Cardiac fibroblast (primary cell): ENCODE measurements at regions not wholly inside any gene's neighbourhood (a gene's known extent, or its start where the extent isn't known, plus 50 kb on each side); places are given as distances from the start of the nearest gene placed in this dataset.

Experiments used
- DNase-seq, 2 donors: peaks; one replicate each; pipeline versions ENCODE4 v3.0.0 to v3.0.0-alpha.2; 2010; ENCODE audit warnings: low read depth in 2 of 2
- H3K4me3 ChIP-seq, 2 donors: replicated peaks in 1 of 2; 1 replicate in 1 of 2; 2 replicates in 1 of 2; pipeline ENCODE4 v1.5.1; 2011; ENCODE audit warnings: low read depth in 2 of 2, low read length in 2 of 2, mild to moderate bottlenecking in 2 of 2, moderate library complexity in 1 of 2
- CTCF ChIP-seq: IDR thresholded peaks from one replicate; pipeline ENCODE4 v1.5.1; 2011; ENCODE audit warnings: low read depth, mild to moderate bottlenecking, low read length, inconsistent platforms

DNA sequence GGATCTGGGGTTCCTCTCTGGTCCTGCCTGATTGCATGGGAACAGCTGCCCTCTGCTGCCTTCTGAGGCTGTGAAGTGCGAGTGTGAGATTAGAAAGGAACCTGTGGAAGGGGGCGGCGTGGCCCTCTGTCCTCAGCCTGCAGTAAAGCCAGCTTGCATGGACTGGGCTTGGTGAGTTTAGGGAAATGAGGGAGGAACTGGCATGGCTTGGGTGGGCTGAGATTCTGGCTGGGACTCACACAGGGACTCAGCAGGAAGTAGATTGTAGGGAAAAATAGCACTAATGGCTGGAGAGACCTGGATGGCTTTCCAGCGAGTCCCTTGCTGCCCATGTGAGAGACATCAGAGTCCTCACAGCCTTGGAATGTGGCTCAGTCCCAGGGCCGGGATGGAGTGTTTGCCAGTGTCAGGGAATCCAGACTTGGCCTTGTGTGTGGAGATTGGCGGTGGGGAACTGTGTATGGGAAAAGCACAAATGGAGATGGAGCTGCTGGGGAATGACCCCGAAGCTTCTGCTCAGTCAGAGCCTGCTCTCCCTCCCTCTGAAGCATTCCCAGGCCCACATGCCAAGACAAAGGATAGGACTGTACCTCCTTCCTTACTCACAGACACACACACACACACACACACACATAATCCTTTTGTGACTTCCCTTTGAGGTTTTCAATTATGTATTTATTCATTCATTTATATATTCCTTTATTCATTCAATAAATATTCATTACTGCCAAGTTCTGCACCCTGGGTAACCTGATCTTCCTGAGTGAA, 115.4 kb downstream of the ACAA2 start:
- no peak overlapping the region for H3K4me3 ChIP-seq
- no peak for TF ChIP-seq CTCF
- peak; percentile 27 to 46 for DNase-seq

DNA sequence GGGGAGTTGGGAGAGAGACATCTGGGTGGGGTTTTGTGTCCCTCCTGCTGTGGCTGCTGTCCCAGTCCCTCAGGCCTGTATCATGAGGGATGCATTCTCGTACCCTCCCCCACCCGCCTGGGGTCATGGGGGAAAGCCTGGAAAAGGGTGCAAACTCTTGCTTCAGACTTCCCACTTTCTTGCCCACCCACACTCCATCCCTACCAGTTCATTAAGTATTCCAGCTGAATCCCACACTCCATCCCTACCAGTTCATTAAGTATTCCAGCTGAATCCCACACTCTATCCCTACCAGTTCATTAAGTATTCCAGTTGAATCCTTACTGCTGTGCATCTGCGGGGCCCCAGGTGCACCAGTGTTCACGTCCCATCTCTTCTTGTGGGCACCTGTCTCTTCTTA, 116.3 kb downstream of the ACAA2 start:
- TF ChIP-seq CTCF: no peak
- H3K4me3 ChIP-seq: no peak overlapping the region
- no peak for DNase-seq

GRCh38 chr18:49694402-49694801, 118.9 kb downstream of the ACAA2 start:
- DNase-seq: no peak
- no peak for TF ChIP-seq CTCF
- no peak overlapping the region for H3K4me3 ChIP-seq

GRCh38 chr18:49693717-49694005, 119.7 kb downstream of the ACAA2 start:
- no peak for DNase-seq
- TF ChIP-seq CTCF: no peak
- H3K4me3 ChIP-seq: no peak overlapping the region

DNA sequence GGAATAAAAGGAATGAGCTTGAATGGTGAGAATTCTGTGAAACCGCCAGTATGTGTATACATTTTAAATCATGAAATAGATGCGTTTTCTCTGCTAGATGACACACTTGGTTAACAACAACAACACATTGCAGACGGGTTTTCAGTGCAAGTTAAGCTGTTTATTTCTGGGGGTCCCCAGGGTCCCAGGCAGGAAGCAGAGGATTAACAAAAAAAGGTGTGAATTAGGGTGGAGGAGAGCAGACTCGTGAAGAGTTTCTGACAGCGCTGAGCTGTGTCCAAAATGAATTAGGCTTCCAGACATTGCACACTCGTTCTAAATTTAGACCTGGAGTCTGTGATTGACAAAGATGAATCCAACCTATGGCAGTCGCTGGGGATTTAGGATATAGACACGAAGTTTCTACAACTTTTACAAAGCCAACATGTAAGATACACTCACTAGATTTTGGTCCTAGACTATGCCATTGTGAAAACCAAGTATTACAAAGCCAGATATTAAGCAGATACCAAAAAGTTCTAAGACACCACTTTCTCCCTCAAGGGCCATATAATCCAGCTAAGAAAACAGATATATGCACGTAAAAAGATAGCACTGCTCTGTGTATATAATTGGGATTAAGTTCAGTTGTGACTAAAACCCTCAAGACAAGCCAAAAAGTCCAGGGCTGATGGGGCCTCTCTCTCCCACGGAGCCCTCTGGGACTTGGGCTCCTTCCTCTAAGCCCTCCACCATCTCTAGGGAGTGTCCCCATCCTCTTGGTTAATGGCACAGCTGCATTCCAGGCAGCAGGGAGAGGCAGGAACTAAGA, 120.2 kb downstream of the ACAA2 start:
- no peak for DNase-seq
- no peak for TF ChIP-seq CTCF
- H3K4me3 ChIP-seq: no peak overlapping the region

DNA sequence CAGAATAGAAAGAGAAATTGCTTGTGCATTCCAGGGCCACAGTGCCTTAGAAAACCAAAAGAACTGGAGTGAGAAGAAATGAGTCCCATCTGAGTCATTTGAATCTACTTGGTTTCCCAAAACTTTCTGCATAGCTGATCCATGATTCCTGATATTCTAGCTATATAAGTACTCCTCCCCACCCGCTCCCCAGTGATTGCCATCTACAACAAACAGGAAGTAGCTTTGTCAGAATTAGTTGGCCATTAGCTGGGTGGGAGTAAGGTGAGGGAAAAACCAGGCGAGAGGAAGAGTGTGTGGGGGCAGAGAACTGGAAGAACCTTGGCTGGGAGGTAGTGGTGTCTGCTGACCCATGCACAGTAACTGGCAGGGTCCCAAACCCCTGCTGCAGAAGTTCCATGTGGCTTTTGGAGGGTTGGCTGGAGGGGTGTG, 122.1 kb downstream of the ACAA2 start:
- TF ChIP-seq CTCF: no peak
- peak; percentile 68 to 95 for DNase-seq
- H3K4me3 ChIP-seq: no peak overlapping the region
